Endothelial cell of umbilical vein (primary cell): ENCODE measurements at regions not wholly inside any gene's neighbourhood (a gene's known extent, or its start where the extent isn't known, plus 50 kb on each side); places are given as distances from the start of the nearest gene placed in this dataset.
"Not testable (repeated sequence)": the region's sequence is repeated elsewhere in the genome, so short reads cannot be mapped to it uniquely, and the experiment has no call there.

Source experiments
- BruUV-seq: library from RNA; stranded (reverse); fragments of 400-500 nt; replicated peaks from 2 replicates; lab custom pipeline; 2021; lab: Mats Ljungman, UMichigan
- CTCF ChIA-PET: fragments of 300-600, 350-600 bp; sonication (Branson Sonifier 250); formaldehyde crosslinking; loops from one replicate; lab custom pipeline; 2021; ENCODE audit warnings: antibody characterized with exemption, inconsistent platforms; lab: Charles Lee
- POLR2A ChIA-PET: fragments of 300-600, 350-600 bp; sonication (Branson Sonifier 250); formaldehyde crosslinking; loops from one replicate; lab custom pipeline; 2021; ENCODE audit warnings: antibody characterized with exemption, inconsistent platforms; lab: Charles Lee
- DNase-seq: peaks from one replicate; pipeline ENCODE4 v3.0.0-alpha.2; 2011; ENCODE audit warnings: low read depth, low spot score
- FAIRE-seq: peaks from 2 replicates; lab custom pipeline; 2011; peaks lifted over from hg19 to GRCh38; lab: Jason Lieb, UNC
- H2AFZ ChIP-seq: 2 replicates; pipeline ENCODE4 v1.6.0; 2012; ENCODE audit warnings: low read depth, low read length, control low read depth, inconsistent platforms
- H3K27ac ChIP-seq: 2 replicates; pipeline ENCODE4 v1.5.1; 2011; ENCODE audit warnings: low read depth, mild to moderate bottlenecking, control low read depth, low read length, moderate library complexity; ENCODE audit not compliant: insufficient read depth
- H3K27me3 ChIP-seq, 2 experiments: 2 replicates each; pipeline versions ENCODE4 v1.6.0 to v1.6.1; 2011; ENCODE audit warnings: low read length in 2 of 2, mixed read lengths in 1 of 2; ENCODE audit not compliant: control insufficient read depth in 2 of 2, insufficient read depth in 2 of 2
- H3K36me3 ChIP-seq, 2 experiments: 2 replicates in 1 of 2; 3 replicates in 1 of 2; pipeline ENCODE4 v1.5.1; 2011; ENCODE audit warnings: low read length in 2 of 2, mild to moderate bottlenecking in 1 of 2, moderate library complexity in 1 of 2; ENCODE audit not compliant: control insufficient read depth in 2 of 2, insufficient read depth in 2 of 2; ENCODE audit errors: extremely low read depth in 1 of 2
- H3K4me1 ChIP-seq: 3 replicates; pipeline ENCODE4 v1.5.1; 2011; ENCODE audit warnings: mild to moderate bottlenecking, low read length; ENCODE audit not compliant: control insufficient read depth, insufficient read depth; ENCODE audit errors: extremely low read depth
- H3K4me2 ChIP-seq: 2 replicates; pipeline ENCODE4 v1.6.1; 2011; ENCODE audit warnings: low read length, control low read depth, mixed read lengths; ENCODE audit not compliant: insufficient read depth
- H3K4me3 ChIP-seq, 3 experiments: fragments of 200-600 bp in 1 of 3; sonication (generic), shearing (Covaris generic) in 1 of 3; replicated peaks in 1 of 3; 2 replicates each; pipeline ENCODE4 v1.5.1; 2011 to 2016; ENCODE audit warnings: control low read depth in 3 of 3, low read length in 3 of 3, mild to moderate bottlenecking in 2 of 3, inconsistent platforms in 1 of 3, low read depth in 1 of 3, moderate library complexity in 1 of 3; ENCODE audit not compliant: insufficient read depth in 1 of 3
- H3K79me2 ChIP-seq: 2 replicates; pipeline ENCODE4 v1.6.0; 2012; ENCODE audit warnings: low read length, inconsistent platforms; ENCODE audit not compliant: control insufficient read depth, insufficient read depth
- H3K9ac ChIP-seq: replicated peaks from 2 replicates; pipeline ENCODE3; 2011; ENCODE audit warnings: low read length, control low read depth; ENCODE audit not compliant: insufficient read depth; ENCODE audit errors: extremely low read depth
- H3K9me1 ChIP-seq: replicated peaks from 3 replicates; pipeline ENCODE4 v1.6.0; 2011; ENCODE audit warnings: mild to moderate bottlenecking, low read length; ENCODE audit not compliant: control insufficient read depth, insufficient read depth; ENCODE audit errors: extremely low read depth
- H3K9me3 ChIP-seq: replicated peaks from 2 replicates; pipeline ENCODE4 v1.5.1; 2012; ENCODE audit warnings: low read length, inconsistent platforms; ENCODE audit not compliant: control insufficient read depth, insufficient read depth
- H4K20me1 ChIP-seq: replicated peaks from 2 replicates; pipeline ENCODE3; 2011; ENCODE audit warnings: mild to moderate bottlenecking, low read length; ENCODE audit not compliant: control insufficient read depth, insufficient read depth; ENCODE audit errors: extremely low read depth
- EZH2 ChIP-seq: IDR thresholded peaks from 2 replicates; pipeline ENCODE4 v1.6.1; 2012; ENCODE audit warnings: borderline replicate concordance, low read depth, mild to moderate bottlenecking, moderate library complexity, low read length, inconsistent platforms; ENCODE audit not compliant: severe bottlenecking
- FOS ChIP-seq: IDR thresholded peaks from 2 replicates; pipeline ENCODE4 v1.6.1; 2011; ENCODE audit warnings: mild to moderate bottlenecking, low read length, moderate library complexity, borderline replicate concordance; ENCODE audit not compliant: insufficient read depth
- GATA2 ChIP-seq: IDR thresholded peaks from 2 replicates; pipeline ENCODE4 v1.7.0; 2011; ENCODE audit warnings: low read depth, mild to moderate bottlenecking, moderate library complexity, mixed read lengths, low read length; ENCODE audit not compliant: insufficient read length, insufficient read depth
- JUN ChIP-seq: IDR thresholded peaks from 2 replicates; pipeline ENCODE4 v1.6.1; 2011; ENCODE audit warnings: borderline replicate concordance, low read depth; ENCODE audit not compliant: insufficient read length, insufficient read depth
- MAX ChIP-seq: IDR thresholded peaks from 2 replicates; pipeline ENCODE4 v1.6.1; 2011; ENCODE audit not compliant: insufficient read depth, insufficient read length
- POLR2A ChIP-seq: IDR thresholded peaks from 2 replicates; pipeline ENCODE4 v1.6.1; 2012; ENCODE audit warnings: low read depth, mild to moderate bottlenecking, control low read depth, low read length
- POLR2AphosphoS5 ChIP-seq: IDR thresholded peaks from 2 replicates; pipeline ENCODE4 v1.6.1; 2012; ENCODE audit warnings: low read depth, mild to moderate bottlenecking, control low read depth, low read length, moderate library complexity; ENCODE audit not compliant: insufficient read depth
- dilution Hi-C: fragments of 300-500 bp; cut with MboI; formaldehyde crosslinking; loops from one replicate; pipeline ENCODE4 v1.15.0; 2019; ENCODE audit warnings: low sequenced_read_pairs; ENCODE audit not compliant: extremely low pct_ligation_motif_present
- intact Hi-C: fragments of 100-400 bp; cut with micrococcal nuclease; formaldehyde crosslinking; loops from one replicate; pipeline ENCODE4 v1.10.0; 2022

- POLR2A ChIA-PET: interaction anchor here (0.6 to 3.4 kb wide), 4 partner anchors 10 to 1019 kb away, joined by 3 to 23 read pairs (median 7); partner anchors contain the start of gene CLEC14A
- FAIRE-seq: peak; percentile 97
Observed at GRCh38 chr14:38357557-38357956, 101.7 kb upstream of the CLEC14A start.

GRCh38 chr14:38355473-38355872 lies 99.6 kb upstream of the CLEC14A start:
- POLR2A ChIA-PET: interaction anchor here (3.4 kb wide), 1 partner anchor 99 kb away, joined by 23 read pairs; the partner anchor contains the start of gene CLEC14A

More at GRCh38 chr14:38357557-38357956, 101.7 kb upstream of the CLEC14A start:
- Histone ChIP-seq H3K9ac (peak overlapping the region; percentile 64), H3K9me1 (no peaks in the 10 kb centered on the region), H3K36me3 (no peaks in the 10 kb centered on the region), H4K20me1 (no peaks in the 10 kb centered on the region), H3K4me2 (peak overlapping the region; percentile 81), H3K27me3 (no peaks in the 10 kb centered on the region), H3K79me2 (no peaks in the 10 kb centered on the region), H3K27ac (peak overlapping the region; percentile 76), H3K9me3 (no peaks in the 10 kb centered on the region), H2AFZ (no peak overlapping the region), H3K4me3 (peak overlapping the region in 1 of 3 experiments; percentile 19), H3K4me1 (peaks cover 36% of the 10 kb centered on the region)
- CTCF ChIA-PET: interaction anchor here (0.8 to 3.3 kb wide), 11 partner anchors 9 to 243 kb away, joined by 3 to 19 read pairs (median 6); partner anchors contain the start of gene CLEC14A
- dilution Hi-C loops (no loop called here), intact Hi-C loops (loop anchor here (1.0 to 2.0 kb wide), 8 partner anchors 9 to 635 kb away; partner anchors contain the start of gene CLEC14A)
- BruUV-seq: no TSS peak
- TF ChIP-seq FOS (peak; percentile 88), GATA2 (peak; percentile 95), JUN (peak; percentile 97), MAX (no peak), POLR2A (peak; percentile 78), POLR2AphosphoS5 (peak; percentile 89), EZH2 (no peak)
- peak; percentile 97 for DNase-seq

More at GRCh38 chr14:38355473-38355872, 99.6 kb upstream of the CLEC14A start:
- H3K36me3 ChIP-seq, H2AFZ ChIP-seq, H3K4me2 ChIP-seq, H3K4me3 ChIP-seq, intact Hi-C loops, BruUV-seq, H3K27ac ChIP-seq, H3K9me3 ChIP-seq, H3K9ac ChIP-seq, H4K20me1 ChIP-seq, H3K9me1 ChIP-seq, H3K27me3 ChIP-seq, dilution Hi-C loops, DNase-seq, FAIRE-seq, H3K79me2 ChIP-seq: not testable (repeated sequence)
- H3K4me1 ChIP-seq: peaks cover 32% of the 10 kb centered on the region
- CTCF ChIA-PET: interaction anchor here (1.0 to 3.3 kb wide), 2 partner anchors 13 to 245 kb away, joined by 3 to 10 read pairs; no protein-coding TSS in a partner anchor
